Transverse colon (tissue), 4 donors: ENCODE measurements at regions not wholly inside any gene's neighbourhood (a gene's known extent, or its start where the extent isn't known, plus 50 kb on each side); places are given as distances from the start of the nearest gene placed in this dataset.

Experiments
- POLR2A ChIP-seq: fragments of 450-650 bp; IDR thresholded peaks from one replicate; pipeline ENCODE4 v1.6.1; 2016; ENCODE audit warnings: antibody characterized with exemption, mild to moderate bottlenecking, moderate library complexity
- POLR2AphosphoS5 ChIP-seq, 3 donors: sonication (generic); formaldehyde crosslinking; IDR thresholded peaks; one replicate each; pipeline ENCODE4 v1.6.1; 2016; ENCODE audit warnings: antibody characterized with exemption in 3 of 3
- TF ChIP-seq, protein P1 (sequence below), 5 experiments: fragments of 200-600 bp in 3 of 5; fragments of 450-650 bp in 2 of 5; sonication (generic) in 3 of 5; IDR thresholded peaks; 1 replicate in 2 of 5; 2 replicates in 3 of 5; pipeline ENCODE4 v1.5.1; 2016 to 2017; ENCODE audit warnings: antibody characterized with exemption in 5 of 5, inconsistent platforms in 3 of 5, mild to moderate bottlenecking in 2 of 5, moderate library complexity in 1 of 5

DNA sequence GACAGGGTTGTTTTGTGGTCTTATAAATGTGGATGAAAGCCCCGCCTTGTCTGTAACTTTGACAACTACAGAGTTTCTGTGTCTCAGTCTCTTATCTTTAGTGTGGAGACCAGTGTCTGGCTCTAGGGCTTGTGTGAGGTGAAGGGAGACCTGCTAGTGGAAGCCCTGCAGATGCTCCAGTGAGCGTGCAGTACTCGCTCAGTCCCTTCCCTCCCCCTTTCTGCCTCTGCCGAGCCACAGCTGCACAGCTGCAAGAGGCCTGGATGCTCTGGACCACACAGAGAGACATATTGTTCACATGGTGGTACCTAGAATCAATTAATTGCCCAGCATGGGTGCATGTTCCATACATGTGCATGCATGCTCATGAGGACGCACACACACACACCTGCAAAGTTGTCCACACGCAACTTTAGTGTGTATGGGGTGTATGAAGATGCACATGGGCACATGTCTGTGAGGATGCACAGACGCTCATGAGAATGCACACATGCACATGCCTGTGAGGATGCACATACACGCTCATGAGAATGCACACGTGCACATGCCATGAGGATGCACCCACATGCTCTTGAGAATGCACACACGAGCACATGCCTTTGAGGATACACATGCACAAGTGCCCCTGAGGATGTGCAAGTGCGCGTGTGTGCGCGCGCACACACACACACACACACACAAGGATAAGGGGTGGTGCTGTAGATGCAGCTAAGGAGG, 282.1 kb upstream of the HS6ST1 start:
- TF ChIP-seq, protein P1, sequence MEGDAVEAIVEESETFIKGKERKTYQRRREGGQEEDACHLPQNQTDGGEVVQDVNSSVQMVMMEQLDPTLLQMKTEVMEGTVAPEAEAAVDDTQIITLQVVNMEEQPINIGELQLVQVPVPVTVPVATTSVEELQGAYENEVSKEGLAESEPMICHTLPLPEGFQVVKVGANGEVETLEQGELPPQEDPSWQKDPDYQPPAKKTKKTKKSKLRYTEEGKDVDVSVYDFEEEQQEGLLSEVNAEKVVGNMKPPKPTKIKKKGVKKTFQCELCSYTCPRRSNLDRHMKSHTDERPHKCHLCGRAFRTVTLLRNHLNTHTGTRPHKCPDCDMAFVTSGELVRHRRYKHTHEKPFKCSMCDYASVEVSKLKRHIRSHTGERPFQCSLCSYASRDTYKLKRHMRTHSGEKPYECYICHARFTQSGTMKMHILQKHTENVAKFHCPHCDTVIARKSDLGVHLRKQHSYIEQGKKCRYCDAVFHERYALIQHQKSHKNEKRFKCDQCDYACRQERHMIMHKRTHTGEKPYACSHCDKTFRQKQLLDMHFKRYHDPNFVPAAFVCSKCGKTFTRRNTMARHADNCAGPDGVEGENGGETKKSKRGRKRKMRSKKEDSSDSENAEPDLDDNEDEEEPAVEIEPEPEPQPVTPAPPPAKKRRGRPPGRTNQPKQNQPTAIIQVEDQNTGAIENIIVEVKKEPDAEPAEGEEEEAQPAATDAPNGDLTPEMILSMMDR (IDR thresholded peaks at IDR 0.05): no peak
- TF ChIP-seq POLR2A (no peak), POLR2AphosphoS5 (IDR thresholded peaks at IDR 0.05) (no peak)
